AG09319 (cell line): ENCODE measurements at regions not wholly inside any gene's neighbourhood (a gene's known extent, or its start where the extent isn't known, plus 50 kb on each side); places are given as distances from the start of the nearest gene placed in this dataset.
"Not testable (repeated sequence)": the region's sequence is repeated elsewhere in the genome, so short reads cannot be mapped to it uniquely, and the experiment has no call there.

Experiments
- DNase-seq: peaks from one replicate; pipeline ENCODE4 v3.0.0-alpha.2; 2010; ENCODE audit warnings: low read depth; ENCODE audit errors: extremely low read depth
- CTCF ChIP-seq: IDR thresholded peaks from 2 replicates; pipeline ENCODE4 v1.5.1; 2011; ENCODE audit warnings: low read depth, mild to moderate bottlenecking, inconsistent platforms, low read length, moderate library complexity

GRCh38 chr1:219071209-219071608 lies 102.5 kb upstream of the LYPLAL1 start:
- TF ChIP-seq CTCF, result no peak

GRCh38 chr1:219072329-219072728 lies 101.3 kb upstream of the LYPLAL1 start:
- TF ChIP-seq CTCF, result no peak
- no peak for DNase-seq

More at GRCh38 chr1:219071209-219071608, 102.5 kb upstream of the LYPLAL1 start:
- DNase-seq, result no peak

GRCh38 chr1:219074084-219074728 lies 99.5 kb upstream of the LYPLAL1 start:
- DNase-seq, result no peak
- TF ChIP-seq CTCF, result no peak

- TF ChIP-seq CTCF, result no peak
- DNase-seq, result no peak
These were observed 98.4 kb upstream of the LYPLAL1 start for GRCh38 chr1:219075121-219075879.

GRCh38 chr1:219076326-219076937 lies 97.2 kb upstream of the LYPLAL1 start:
- no peak for TF ChIP-seq CTCF
- DNase-seq, result no peak

GRCh38 chr1:219077767-219078166 lies 95.9 kb upstream of the LYPLAL1 start:
- DNase-seq, result not testable (repeated sequence)

GRCh38 chr1:219081943-219082925 lies 91.4 kb upstream of the LYPLAL1 start:
- no peak for DNase-seq

More at GRCh38 chr1:219081943-219082925, 91.4 kb upstream of the LYPLAL1 start:
- no peak for TF ChIP-seq CTCF
